ENCODE measurements at regions not wholly inside any gene's neighbourhood (a gene's known extent, or its start where the extent isn't known, plus 50 kb on each side); places are given as distances from the start of the nearest gene placed in this dataset.
"Not testable (repeated sequence)": the region's sequence is repeated elsewhere in the genome, so short reads cannot be mapped to it uniquely, and the experiment has no call there.

GRCh38 chr5:179464631-179465030 lies 85.7 kb upstream of the RUFY1 start:
- no peak for DNase-seq (ENCODE audit: low read depth)
- H3K27me3 ChIP-seq (ENCODE audit: control insufficient read depth, insufficient read depth, low read length) = no peaks in the 10 kb centered on the region
- TF ChIP-seq CTCF (IDR thresholded peaks at IDR 0.05; ENCODE audit: insufficient read depth, low read length, poor library complexity, severe bottlenecking) = no peak
- no peaks in the 10 kb centered on the region for H3K36me3 ChIP-seq (ENCODE audit: control insufficient read depth, insufficient read depth, low read length)
- no peak overlapping the region for H3K4me3 ChIP-seq (ENCODE audit: low read depth, low read length)

GRCh38 chr5:179462040-179462439 lies 88.3 kb upstream of the RUFY1 start:
- TF ChIP-seq CTCF (IDR thresholded peaks at IDR 0.05; ENCODE audit: insufficient read depth, low read length, poor library complexity, severe bottlenecking) = no peak
- no peak for DNase-seq (ENCODE audit: low read depth)
- Histone ChIP-seq H3K36me3 (ENCODE audit: control insufficient read depth, insufficient read depth, low read length) (no peaks in the 10 kb centered on the region), H3K4me3 (ENCODE audit: low read depth, low read length) (no peak overlapping the region), H3K27me3 (ENCODE audit: control insufficient read depth, insufficient read depth, low read length) (no peaks in the 10 kb centered on the region)

- TF ChIP-seq CTCF (IDR thresholded peaks at IDR 0.05; ENCODE audit: insufficient read depth, low read length, poor library complexity, severe bottlenecking) = no peak
- Histone ChIP-seq H3K4me3 (ENCODE audit: low read depth, low read length) (no peak overlapping the region), H3K27me3 (ENCODE audit: control insufficient read depth, insufficient read depth, low read length) (no peaks in the 10 kb centered on the region), H3K36me3 (ENCODE audit: control insufficient read depth, insufficient read depth, low read length) (no peaks in the 10 kb centered on the region)
- DNase-seq (ENCODE audit: low read depth) = no peak
These were observed 88.8 kb upstream of the RUFY1 start for GRCh38 chr5:179461576-179461975.

GRCh38 chr5:179459771-179460170 lies 90.6 kb upstream of the RUFY1 start:
- no peaks in the 10 kb centered on the region for H3K36me3 ChIP-seq (ENCODE audit: control insufficient read depth, insufficient read depth, low read length)
- no peak for TF ChIP-seq CTCF (IDR thresholded peaks at IDR 0.05; ENCODE audit: insufficient read depth, low read length, poor library complexity, severe bottlenecking)

GRCh38 chr5:179457612-179458011 lies 92.7 kb upstream of the RUFY1 start:
- no peak for DNase-seq (ENCODE audit: low read depth)
- Histone ChIP-seq H3K36me3 (ENCODE audit: control insufficient read depth, insufficient read depth, low read length) (no peaks in the 10 kb centered on the region), H3K4me3 (ENCODE audit: low read depth, low read length) (no peak overlapping the region), H3K27me3 (ENCODE audit: control insufficient read depth, insufficient read depth, low read length) (no peaks in the 10 kb centered on the region)
- no peak for TF ChIP-seq CTCF (IDR thresholded peaks at IDR 0.05; ENCODE audit: insufficient read depth, low read length, poor library complexity, severe bottlenecking)

More at GRCh38 chr5:179459771-179460170, 90.6 kb upstream of the RUFY1 start:
- H3K27me3 ChIP-seq (ENCODE audit: control insufficient read depth, insufficient read depth, low read length) = no peaks in the 10 kb centered on the region
- DNase-seq (ENCODE audit: low read depth) = no peak
- no peak overlapping the region for H3K4me3 ChIP-seq (ENCODE audit: low read depth, low read length)

- H3K4me3 ChIP-seq (ENCODE audit: low read depth, low read length); DNase-seq (ENCODE audit: low read depth); H3K36me3 ChIP-seq (ENCODE audit: control insufficient read depth, insufficient read depth, low read length); H3K27me3 ChIP-seq (ENCODE audit: control insufficient read depth, insufficient read depth, low read length): not testable (repeated sequence)
These were observed 94.3 kb upstream of the RUFY1 start for GRCh38 chr5:179456075-179456474.

Data from kidney epithelial cell (primary cell).